ENCODE measurements at regions not wholly inside any gene's neighbourhood (a gene's known extent, or its start where the extent isn't known, plus 50 kb on each side); places are given as distances from the start of the nearest gene placed in this dataset.
"Not testable (repeated sequence)": the region's sequence is repeated elsewhere in the genome, so short reads cannot be mapped to it uniquely, and the experiment has no call there.

DNA sequence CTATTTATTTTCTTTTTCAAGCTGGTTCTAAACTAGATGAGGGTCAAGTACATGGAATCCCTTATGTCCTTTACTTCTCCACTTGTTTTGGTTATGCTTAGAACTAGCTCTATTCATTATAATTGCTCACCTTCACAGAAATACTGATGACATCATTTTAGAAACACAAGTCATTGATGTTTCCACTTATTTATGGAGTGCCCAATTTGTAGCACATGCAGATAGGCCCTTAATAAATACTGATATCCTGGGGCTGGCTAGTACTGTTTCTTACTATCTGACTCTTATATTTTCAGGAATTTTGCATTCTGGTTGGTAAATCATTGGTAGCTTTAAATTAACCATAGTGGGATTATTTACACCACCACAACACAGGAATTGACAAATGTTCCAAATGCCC, 112.2 kb downstream of the NAA11 start:
- DNase-seq: no peak

DNA sequence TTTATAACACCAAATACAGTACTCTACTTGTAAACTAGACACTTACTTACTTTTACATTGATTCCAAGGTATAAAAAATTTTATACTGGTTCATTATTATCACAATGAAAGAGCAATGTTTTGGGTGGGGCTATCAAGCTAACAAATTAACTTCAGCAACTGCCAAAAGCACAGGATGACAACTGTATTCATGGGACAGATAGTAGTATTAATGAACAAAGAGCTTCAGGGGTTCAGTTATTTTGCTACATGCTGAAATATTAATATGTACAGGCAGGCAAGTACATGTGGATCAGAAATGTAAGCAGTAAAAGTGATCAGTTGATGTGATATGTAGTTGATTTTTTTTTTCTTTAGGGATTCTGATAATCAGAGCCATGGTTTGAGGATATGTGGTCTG, 112.9 kb downstream of the NAA11 start:
- DNase-seq: no peak

DNA sequence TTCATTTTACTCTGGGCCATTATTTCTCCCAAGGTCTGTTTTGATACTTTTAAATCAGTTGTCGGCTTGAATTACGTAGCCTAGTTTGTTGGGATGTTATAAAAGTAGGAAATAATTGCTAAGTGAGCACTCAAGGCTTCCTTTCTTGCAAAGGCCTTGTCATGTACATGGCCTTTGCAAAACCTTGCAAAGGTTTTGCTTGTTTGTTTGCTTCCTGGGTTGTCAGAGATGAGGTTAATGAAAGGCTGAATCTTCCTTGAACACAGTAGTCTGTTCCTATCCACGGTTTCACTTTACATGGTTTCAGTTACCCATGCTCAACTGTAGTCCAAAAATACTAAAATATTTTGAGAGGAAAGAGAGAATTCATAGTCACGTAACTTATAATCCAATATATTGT, 113.5 kb downstream of the NAA11 start:
- no peak for DNase-seq

DNA sequence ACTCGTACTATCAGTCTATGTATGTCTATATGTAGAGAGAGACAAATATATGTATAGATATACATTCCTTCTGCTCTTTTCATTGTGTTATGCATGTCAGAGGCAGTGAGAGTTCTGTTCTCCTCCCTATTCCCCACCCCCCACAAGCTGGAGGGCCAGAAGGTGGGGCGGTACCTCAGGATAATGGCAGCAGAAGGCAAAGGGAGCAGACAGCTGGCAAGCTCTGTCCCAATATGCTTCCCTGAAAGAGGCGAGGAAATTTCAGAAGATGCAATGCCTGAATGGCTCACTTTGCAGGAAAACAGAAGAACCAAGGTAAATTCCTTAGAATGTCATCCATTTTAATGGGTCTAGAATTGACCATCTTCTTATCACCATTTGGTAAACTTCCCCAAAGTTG, 114.4 kb downstream of the NAA11 start:
- DNase-seq: peak; percentile 86

DNA sequence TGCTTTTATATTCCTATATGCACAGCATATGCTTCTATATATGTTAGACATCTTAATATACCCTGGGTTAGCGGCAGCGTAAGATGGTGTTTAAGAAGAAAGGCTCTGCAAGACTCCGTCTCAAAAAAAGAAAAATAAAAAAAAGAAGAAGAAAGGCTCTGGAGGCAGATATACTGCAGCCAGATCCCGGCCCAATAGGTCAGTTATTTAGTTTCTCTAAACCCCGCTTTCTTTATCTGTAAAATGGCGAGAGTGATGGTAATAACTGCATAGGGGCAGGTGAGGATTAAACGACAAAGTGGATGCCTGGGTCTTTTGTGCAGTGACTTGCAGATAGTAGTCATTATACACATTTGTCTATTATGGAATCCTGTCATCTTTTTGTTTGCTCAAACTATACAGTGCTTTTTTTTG, 115.2 kb downstream of the NAA11 start:
- no peak for DNase-seq

DNA sequence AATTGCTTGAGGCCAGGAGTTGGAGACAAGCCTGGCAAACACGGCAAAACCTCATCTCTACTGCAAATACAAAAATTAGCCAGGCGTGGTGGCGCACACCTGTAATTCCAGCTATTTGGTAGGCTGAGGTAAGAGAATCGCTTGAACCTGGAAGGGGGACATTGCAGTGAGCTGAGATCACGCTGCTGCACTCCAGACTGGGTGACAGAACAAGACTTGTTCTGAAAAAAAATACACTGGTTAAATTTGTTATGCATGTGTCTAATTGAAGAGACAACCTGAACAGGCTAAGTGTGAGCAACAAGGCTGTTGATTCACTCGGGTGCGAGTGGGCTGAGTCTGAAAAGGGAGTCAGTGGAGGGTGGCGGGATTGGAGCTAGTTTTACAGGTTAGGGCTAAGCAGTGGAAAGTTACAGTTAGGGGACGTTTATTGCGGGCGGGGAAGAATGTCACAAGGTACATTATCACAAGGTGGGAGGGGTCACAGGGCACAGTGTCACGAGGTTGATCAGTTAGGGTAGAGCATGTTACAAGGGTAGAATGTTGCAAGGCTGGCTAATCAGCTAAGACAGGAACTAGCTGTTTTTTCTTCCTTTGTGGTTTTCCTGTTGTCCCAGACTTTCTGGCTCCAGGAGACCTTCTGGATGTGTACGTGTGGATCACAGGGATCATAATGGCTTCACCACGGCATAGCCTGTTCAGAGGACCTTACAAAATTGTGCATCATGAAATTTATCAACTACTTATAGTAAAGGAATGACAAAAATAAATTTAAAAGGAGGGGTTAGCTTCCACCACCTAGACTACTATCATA, 115.8 kb downstream of the NAA11 start:
- peak; percentile 78 for DNase-seq

DNA sequence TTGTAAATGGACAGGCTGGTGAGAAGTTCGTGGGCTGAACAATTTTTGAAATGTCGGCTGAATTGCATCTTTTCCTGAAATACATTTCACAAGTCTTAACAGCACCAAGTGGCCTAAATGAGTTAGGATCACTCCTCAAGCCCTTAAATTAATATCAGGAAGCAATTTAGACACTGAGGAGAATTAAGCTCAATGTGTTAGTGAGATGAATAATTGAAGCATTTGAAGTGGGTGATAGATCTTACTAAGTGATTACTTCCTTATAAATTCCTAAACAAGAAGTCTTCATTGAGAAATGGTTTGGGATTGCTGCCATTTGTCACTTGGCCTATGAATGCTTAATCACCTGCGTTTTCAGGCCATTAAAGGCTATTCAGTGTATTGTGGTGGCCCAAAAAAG, 116.8 kb downstream of the NAA11 start:
- no peak for DNase-seq

DNA sequence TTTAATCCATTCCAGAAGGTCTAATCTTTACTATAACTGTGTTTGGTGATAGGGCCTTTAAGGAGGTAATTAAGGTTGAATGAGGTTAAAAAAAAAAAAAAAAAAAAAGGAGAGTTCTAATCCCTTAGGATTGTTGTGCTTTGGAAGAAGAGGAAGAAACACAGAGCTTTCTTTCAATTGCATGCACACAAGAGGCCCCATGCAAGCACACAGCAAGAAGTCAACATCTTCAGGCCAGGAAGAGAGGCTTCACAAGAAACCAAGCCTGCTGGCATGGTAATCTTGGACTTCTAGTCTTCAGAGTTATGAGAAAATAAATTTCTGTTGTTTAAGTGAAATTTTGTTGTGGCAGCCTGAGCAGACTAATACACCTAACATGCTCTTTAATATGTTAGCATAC, 118.6 kb downstream of the NAA11 start:
- no peak for DNase-seq

DNA sequence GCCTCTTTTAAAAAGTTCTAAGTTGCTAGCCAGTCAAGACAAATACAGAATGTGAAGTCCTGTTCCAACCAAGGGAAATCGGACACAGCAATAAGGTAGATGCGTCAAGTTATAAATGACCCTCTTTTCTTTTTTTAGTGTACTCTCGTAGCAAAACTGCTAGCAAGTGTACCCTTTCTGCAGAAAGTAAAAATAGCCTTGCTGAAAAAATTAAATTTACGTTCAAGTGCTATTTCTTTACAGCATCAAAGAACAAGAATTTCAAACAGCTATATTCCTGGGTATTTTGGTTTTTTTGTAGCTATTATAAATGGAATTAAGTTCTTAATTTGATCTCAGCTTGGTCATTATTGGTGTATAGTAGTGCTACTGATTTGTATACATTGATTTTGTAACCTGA, 119.2 kb downstream of the NAA11 start:
- no peak for DNase-seq

DNA sequence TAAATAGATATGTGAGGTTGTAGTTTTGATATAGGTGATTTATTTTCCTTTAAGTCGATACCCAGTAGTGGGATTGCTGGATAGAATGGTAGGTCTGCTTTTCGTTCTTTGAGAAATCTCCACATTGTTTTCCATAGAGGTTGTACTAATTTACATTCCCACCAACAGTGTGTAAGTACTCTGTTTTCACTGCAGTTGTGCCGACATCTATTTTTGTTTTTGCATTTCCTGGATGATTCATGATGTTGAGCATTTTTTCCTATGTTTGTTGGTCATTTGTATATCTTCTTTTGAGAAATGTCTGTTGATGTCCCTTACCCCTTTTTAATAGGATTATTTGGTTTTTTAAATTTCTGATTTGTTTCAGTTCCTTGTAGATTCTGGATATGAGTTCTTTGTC, 120.7 kb downstream of the NAA11 start:
- DNase-seq: no peak

DNA sequence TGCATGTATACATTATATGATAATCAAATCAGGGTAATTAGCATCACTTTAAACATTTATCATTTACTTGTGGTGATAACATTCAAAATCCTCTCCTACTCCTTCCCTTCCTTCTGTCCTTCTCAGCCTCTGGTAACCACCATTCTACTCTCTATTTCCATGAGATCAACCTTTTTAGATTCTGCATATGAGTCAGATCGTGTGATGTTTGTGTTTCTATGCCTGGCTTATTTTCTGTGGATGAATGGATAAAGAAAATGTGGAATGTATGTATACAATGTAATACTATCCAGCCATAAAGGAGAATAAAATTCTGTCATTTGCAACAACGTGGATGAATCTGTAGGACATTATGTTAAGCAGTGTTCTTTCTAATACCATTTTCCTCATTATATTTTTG, 123.9 kb downstream of the NAA11 start:
- DNase-seq: no peak

DNA sequence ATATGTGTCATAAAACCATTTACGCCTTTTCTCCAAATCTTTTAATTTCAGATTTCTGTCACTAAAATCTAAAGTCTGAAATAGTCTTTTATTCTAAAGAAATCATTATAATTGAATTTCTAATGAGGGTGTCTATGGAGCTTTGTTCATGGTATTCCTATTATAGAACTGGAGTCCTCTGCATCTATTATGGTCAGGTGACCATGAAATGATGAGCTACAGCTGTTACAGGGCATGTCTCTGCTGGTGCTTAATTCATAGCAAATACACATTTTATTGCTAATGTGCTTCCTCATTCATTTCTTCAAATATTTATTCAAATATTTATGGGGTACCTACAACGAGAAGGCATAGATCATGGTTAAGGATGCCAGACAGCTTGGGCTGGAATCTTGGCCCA, 126.1 kb downstream of the NAA11 start:
- no peak for DNase-seq

DNA sequence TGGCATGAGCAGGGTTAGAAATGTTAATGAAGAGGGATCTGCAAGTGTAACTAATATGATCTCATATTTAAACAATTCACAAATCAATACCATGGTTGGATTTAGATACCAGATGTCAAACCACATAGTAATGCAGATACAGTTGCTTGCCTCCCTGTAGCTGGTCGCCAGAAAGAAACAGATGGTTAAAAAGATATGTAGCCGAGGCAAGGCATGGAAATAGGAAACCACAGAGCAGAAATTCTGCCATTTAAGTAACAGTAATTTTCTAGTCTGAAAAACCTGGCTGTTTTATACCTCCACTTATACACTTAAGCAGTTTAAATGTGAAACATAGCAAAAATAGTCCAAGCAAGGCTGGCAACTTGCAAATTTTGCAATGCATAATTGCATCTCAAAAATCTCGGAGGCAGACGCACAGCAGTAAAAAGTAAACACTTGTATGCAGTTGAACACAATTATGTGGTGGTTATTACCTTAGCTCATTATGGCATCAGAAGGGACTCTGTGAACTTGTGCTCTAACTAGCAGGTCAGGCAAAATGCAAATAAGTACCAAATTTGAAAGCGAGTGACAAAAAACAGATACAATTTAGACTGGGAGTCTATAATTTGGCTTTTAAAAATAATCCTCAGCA, 126.8 kb downstream of the NAA11 start:
- DNase-seq: peak; percentile 77

DNA sequence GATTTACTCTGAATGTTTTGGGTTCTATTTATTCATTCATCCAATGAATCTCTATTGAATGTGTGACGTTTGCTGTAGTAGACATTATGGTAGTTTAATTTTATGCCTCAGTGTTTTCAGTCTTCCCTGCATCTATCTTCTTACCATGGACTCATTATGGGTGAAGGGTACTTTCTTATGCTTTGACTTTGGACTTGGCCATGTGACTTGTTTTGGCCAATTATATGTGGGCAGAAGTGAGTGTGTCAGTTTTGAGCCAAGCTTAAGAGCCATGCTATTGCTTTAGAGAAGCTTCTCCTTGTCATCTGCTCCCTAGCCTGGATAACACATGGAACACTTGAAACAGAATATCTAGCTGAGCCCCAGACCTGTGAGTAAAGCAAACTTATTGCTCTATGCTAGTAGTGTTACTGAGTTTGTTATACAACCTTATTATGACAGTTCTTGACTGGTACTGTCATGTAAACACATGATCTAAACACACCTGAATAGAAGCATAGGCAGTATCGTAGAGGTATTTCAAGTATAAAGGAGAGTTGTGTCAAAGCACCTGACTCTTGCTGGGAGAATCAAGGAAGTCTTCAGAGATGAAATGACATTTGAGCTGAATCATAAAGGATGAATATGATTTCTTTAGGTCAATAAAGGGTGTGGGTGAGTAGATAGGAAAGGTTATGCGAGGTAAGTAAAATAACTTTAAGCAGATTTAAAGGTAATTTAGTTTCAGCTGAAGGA, 128.4 kb downstream of the NAA11 start:
- DNase-seq: peak; percentile 86

DNA sequence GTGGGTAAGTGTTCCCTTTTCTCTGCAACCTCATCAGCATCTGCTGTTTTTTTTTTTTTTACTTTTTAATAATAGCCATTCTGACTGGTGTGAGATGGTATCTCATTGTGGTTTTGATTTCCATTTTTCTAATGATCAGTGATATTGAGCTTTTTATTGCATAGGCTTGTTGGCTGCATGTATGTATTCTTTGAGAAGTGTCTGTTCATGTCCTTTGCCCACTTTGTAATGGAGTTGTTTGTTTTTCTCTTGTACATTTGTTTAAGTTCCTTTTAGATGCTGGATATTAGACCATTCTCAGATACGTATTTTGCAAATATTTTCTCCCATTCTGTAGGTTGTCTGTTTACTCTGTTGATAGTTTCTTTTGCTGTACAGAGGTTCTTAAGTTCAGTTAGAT, 134.6 kb downstream of the NAA11 start:
- not testable (repeated sequence) for DNase-seq

DNA sequence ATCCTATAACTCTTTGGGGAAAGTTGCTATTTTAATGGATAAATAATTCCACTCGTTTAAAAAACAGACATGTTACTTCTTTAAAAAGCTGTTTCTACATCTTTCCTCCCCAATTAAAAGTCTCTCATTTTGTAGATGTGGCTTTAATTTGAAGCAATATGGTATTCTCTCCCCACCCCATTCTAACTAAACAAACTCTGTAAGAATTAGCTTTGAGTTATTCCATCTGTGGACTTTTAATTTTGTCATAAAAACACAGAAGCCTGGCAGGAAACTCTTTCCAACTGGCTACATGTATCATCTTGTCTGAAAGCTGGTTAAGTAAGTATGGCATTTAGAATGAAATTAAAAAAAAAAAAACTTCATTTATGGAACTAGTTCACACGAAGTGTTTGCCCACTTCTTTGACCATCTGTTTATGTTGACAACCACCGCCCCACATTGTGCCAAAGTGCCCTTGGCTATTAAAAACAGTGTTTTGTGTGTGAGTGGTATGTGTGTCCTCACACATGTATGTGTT, 140.3 kb downstream of the NAA11 start:
- DNase-seq: peak; percentile 72

DNA sequence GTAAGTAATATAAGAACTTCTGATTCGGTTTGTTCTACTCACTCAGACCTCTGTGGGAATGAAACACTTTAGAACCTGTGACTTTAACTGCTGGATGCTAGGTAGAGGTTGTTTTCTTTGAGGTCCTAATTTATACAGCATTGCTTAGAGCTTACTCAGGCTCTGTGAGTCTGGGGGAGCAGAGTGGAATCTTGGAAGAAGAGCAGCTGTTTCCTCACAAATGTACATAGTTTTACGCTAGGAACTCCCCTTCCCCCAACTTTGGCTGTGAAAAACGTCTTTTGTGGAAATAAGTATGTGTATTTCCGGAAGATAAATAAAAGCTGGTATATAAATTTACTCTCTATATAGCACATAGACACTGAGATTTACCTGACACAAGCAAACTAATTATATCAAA, 141.4 kb downstream of the NAA11 start:
- DNase-seq: peak; percentile 54

DNA sequence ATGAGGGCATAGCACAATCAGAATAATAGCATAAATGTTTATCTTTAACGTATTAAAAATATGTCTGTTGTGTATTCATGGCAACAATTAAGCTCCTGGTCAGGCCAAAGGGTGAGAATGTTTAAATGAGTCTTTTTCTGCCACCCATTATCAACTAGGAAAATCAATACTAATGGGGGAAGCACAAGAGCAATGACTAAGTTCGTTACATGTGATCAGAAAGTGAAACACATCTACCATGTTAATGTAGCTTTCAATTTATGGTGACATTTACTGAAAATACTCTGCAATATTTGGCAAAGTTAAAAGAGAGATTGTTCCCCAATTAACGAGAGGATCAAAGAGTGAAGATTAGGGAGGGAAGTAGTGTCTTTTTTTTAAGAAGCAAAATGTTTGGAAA, 143.7 kb downstream of the NAA11 start:
- no peak for DNase-seq

DNA sequence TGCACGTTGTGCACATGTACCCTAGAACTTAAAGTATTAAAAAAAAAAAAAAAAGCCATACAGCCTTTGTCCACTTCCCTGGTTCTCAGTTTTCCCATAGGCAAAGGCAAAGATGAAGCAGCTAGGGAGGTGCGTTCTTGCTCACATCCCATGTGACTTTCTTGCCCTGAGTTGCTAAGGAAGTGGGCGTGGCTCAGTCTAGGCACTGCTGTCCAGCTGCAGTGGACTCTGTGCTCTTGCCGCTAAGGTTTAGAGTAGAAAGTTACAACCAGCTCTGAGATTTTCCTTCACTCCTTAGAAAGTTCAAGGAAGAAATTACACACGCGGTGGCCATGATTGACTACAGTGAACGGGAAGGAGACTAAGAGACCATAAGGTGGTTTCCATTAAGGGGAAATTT, 144.7 kb downstream of the NAA11 start:
- peak; percentile 40 for DNase-seq

DNA sequence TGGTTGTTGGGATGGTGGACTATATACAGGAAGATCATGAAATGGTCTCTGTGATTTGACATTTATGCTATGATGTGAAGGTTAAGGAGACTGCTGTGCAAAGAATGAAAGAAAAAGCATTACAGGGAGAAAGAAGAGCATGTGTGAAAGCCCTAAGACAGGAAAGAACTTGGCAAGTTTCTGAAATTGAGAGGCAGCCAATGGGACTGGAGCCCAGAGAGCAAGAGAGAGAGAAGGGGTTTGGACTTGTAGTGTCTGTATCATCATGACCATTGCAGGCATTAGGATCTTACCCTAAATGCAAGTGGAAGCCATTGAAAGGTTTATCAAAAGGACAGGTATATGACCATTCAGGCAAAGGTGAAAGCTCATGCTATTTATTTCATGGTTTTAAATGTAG, 147.1 kb downstream of the NAA11 start:
- peak; percentile 74 for DNase-seq

DNA sequence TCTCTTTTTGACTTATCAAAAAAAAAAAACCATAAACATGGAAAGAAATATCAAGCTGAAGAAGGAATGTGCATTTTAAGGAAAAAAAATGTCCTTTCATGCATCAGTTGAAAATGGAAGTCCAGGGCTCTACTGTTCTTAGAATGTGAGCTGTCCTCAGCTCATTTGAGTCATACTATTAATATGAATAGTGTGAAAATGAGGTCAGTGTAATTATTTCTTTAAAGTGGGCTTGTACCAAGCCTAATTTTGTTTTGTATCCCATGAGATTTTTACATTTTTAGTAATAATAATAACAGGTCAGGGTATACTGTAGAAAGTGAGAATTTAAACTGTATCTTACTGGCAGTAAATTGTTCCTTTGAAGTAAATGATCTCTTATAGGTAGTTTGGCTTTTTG, 148.5 kb downstream of the NAA11 start:
- no peak for DNase-seq

DNA sequence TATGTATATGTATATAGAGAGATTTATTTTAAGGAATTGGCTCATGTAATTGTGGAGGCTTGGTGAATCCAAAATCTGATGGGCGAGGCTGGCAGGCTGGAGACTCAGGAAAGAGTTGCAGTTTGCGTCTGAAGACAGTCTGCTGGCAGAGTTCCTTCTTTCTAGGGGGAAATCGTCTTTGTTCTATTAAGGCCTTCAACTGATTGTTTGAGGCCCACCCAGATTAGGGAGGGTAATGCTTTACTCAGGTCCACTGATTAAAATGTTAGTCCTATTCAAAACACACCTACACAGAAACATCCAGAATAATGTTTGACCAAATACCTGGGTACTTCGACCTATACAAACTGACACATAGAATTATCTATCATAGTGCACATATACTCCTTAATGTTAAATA, 149.5 kb downstream of the NAA11 start:
- DNase-seq: no peak

DNA sequence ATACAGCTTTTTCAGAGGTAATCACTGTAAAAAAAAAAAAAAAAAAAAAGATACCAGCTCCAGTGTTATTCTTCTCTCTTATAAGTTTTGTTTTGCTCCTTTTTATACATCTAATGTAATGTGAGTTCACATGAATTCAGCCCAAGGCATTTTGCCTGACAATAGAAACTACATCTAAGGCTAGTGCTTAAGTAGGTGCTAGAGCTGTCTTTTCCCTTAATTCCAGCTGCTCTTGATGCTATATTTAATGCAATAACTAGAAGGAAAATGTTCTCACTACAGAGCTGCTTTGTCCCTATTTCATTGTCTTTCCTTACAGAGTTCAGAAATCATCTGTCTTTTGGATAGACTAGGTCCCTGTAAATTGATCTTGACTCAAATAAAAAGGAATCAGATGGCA, 150.1 kb downstream of the NAA11 start:
- DNase-seq: peak; percentile 63

Measured in DMS 273 treated with DMSO at 0.1 percent for 48 hours (cell line).